ENCODE measurements at regions not wholly inside any gene's neighbourhood (a gene's known extent, or its start where the extent isn't known, plus 50 kb on each side); places are given as distances from the start of the nearest gene placed in this dataset.

DNA sequence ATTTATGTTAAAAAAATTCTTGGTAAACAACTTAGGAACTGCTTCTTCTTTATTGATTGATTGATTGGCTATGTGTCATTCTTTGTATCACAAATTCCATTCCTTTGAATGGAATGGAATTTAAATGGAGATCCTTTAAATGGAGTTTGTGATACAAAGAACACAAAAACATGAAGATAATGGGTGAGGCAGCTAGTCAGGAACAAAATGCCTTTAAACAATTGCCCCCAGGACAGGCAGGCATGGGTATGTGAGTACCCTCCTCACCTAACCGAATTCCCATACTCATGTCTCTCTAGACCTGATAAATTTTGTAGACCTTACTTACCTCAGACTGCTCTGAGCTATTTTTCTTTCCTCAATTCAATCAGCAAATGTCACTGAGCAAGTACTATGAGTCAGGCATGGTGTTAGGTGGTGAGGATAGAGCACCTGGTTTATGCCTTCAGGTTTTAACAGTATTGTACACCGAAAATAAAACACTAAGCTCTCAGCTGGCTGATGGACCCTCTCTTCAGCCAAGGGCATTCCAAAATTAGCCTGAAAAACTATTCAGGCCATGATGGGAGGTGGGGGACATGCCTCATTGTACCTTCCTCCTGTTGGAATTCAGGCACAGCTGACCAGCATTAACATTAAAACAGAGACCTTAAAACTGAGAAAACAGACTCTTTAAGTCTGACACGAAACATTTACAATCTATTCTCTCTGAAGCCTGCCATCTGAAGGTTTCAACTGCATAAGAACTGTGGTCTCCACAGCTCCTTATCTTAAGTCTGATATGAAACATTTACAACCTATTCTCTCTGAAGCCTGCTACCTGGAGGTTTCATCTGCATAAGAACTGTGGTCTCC is 58.9 kb downstream of the OLFML3 start:
- TF ChIP-seq, protein P1, sequence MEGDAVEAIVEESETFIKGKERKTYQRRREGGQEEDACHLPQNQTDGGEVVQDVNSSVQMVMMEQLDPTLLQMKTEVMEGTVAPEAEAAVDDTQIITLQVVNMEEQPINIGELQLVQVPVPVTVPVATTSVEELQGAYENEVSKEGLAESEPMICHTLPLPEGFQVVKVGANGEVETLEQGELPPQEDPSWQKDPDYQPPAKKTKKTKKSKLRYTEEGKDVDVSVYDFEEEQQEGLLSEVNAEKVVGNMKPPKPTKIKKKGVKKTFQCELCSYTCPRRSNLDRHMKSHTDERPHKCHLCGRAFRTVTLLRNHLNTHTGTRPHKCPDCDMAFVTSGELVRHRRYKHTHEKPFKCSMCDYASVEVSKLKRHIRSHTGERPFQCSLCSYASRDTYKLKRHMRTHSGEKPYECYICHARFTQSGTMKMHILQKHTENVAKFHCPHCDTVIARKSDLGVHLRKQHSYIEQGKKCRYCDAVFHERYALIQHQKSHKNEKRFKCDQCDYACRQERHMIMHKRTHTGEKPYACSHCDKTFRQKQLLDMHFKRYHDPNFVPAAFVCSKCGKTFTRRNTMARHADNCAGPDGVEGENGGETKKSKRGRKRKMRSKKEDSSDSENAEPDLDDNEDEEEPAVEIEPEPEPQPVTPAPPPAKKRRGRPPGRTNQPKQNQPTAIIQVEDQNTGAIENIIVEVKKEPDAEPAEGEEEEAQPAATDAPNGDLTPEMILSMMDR (IDR thresholded peaks at IDR 0.05), result no peak
- TF ChIP-seq ZFX (IDR thresholded peaks at IDR 0.05; ENCODE audit: borderline replicate concordance), result no peak
- H3K27ac ChIP-seq, result no peak overlapping the region

All from 22Rv1 (cell line).